B cell (primary cell): ENCODE measurements at regions not wholly inside any gene's neighbourhood (a gene's known extent, or its start where the extent isn't known, plus 50 kb on each side); places are given as distances from the start of the nearest gene placed in this dataset.

Experiments used
- EZH2 ChIP-seq: IDR thresholded peaks from 2 replicates; pipeline ENCODE4 v1.6.1; 2012; ENCODE audit warnings: borderline replicate concordance, low read depth, mild to moderate bottlenecking, moderate library complexity, low read length; ENCODE audit not compliant: insufficient read depth, poor library complexity, severe bottlenecking
- TF ChIP-seq, protein P1 (sequence below): fragments of 200-600 bp; IDR thresholded peaks from one replicate; pipeline ENCODE4 v1.8.0; 2022; ENCODE audit warnings: antibody characterized with exemption, mild to moderate bottlenecking

DNA sequence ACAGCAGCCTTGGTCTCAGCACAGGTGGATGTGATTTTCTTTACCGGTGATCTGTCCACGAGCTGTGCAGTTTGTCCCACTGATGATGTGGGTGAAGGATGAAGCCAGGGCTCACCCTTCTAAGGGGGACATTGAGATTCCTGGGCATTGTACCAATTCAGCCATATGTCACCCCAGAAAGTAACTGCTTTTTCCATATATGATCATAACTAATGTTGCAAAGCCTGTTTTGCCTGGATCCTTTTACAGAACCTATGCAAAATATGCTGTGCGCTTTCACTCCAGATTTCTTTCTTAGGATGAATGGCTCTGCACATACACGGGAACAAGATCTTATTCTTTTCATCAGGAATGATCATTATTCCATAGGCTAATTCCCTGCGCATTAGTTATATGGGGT lies 96.9 kb upstream of the POU3F3 start:
- TF ChIP-seq, protein P1, sequence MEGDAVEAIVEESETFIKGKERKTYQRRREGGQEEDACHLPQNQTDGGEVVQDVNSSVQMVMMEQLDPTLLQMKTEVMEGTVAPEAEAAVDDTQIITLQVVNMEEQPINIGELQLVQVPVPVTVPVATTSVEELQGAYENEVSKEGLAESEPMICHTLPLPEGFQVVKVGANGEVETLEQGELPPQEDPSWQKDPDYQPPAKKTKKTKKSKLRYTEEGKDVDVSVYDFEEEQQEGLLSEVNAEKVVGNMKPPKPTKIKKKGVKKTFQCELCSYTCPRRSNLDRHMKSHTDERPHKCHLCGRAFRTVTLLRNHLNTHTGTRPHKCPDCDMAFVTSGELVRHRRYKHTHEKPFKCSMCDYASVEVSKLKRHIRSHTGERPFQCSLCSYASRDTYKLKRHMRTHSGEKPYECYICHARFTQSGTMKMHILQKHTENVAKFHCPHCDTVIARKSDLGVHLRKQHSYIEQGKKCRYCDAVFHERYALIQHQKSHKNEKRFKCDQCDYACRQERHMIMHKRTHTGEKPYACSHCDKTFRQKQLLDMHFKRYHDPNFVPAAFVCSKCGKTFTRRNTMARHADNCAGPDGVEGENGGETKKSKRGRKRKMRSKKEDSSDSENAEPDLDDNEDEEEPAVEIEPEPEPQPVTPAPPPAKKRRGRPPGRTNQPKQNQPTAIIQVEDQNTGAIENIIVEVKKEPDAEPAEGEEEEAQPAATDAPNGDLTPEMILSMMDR, result no peak
- no peak for TF ChIP-seq EZH2
